Muscle of leg (tissue), 3 donors: ENCODE measurements at regions not wholly inside any gene's neighbourhood (a gene's known extent, or its start where the extent isn't known, plus 50 kb on each side); places are given as distances from the start of the nearest gene placed in this dataset.
A peak's percentile ranks its signal among the peaks of the same experiment; 100 is the strongest.

Source experiments
- DNase-seq: peaks from one replicate; pipeline ENCODE4 v3.0.0; 2013
- H3K27ac ChIP-seq: one replicate; pipeline ENCODE4 v1.5.1; 2013; ENCODE audit warnings: mild to moderate bottlenecking, low read length, control low read depth
- H3K27me3 ChIP-seq: one replicate; pipeline ENCODE4 v1.6.1; 2013; ENCODE audit warnings: low read length; ENCODE audit not compliant: control insufficient read depth, insufficient read depth
- H3K36me3 ChIP-seq: one replicate; pipeline ENCODE4 v1.6.1; 2013; ENCODE audit warnings: low read length; ENCODE audit not compliant: control insufficient read depth, insufficient read depth
- H3K4me1 ChIP-seq: one replicate; pipeline ENCODE4 v1.6.1; 2013; ENCODE audit warnings: low read length; ENCODE audit not compliant: control insufficient read depth, insufficient read depth
- H3K4me3 ChIP-seq: one replicate; pipeline ENCODE4 v1.5.1; 2013; ENCODE audit warnings: low read length, control low read depth
- H3K9me3 ChIP-seq: replicated peaks from 2 replicates; pipeline ENCODE4 v1.6.1; 2013; ENCODE audit warnings: low read depth, low read length; ENCODE audit not compliant: control insufficient read depth
- WGBS: methylation state at CpG from one replicate; pipeline ENCODE4 v1.1.5; 2013; ENCODE audit warnings: missing lambda C conversion rate; ENCODE audit not compliant: insufficient coverage; 5-methylcytosine and 5-hydroxymethylcytosine counted together

GRCh38 chr4:13980317-13981310, 353.1 kb upstream of the BOD1L1 start:
- no peak for DNase-seq
- Histone ChIP-seq H3K27ac (no peak overlapping the region), H3K9me3 (peaks cover 4% of the 10 kb centered on the region), H3K4me1 (no peaks in the 10 kb centered on the region), H3K36me3 (no peaks in the 10 kb centered on the region), H3K4me3 (no peak overlapping the region), H3K27me3 (no peaks in the 10 kb centered on the region)
- 69% methylated on average over 6 of the region's 8 CpGs for WGBS

GRCh38 chr4:13981499-13981898, 354.0 kb upstream of the BOD1L1 start:
- no CpG with 5 or more reads among the region's 8 CpGs for WGBS
- Histone ChIP-seq H3K27me3 (no peaks in the 10 kb centered on the region), H3K4me3 (no peak overlapping the region), H3K9me3 (peaks cover 3% of the 10 kb centered on the region), H3K27ac (no peak overlapping the region), H3K4me1 (no peaks in the 10 kb centered on the region), H3K36me3 (no peaks in the 10 kb centered on the region)
- no peak for DNase-seq

- Histone ChIP-seq H3K4me1 (no peaks in the 10 kb centered on the region), H3K9me3 (peaks cover 3% of the 10 kb centered on the region), H3K27ac (no peak overlapping the region), H3K4me3 (no peak overlapping the region), H3K36me3 (no peaks in the 10 kb centered on the region), H3K27me3 (no peaks in the 10 kb centered on the region)
- no peak for DNase-seq
- no CpG with 5 or more reads among the region's 5 CpGs for WGBS
These were observed 354.5 kb upstream of the BOD1L1 start for GRCh38 chr4:13982010-13982409.

GRCh38 chr4:13983189-13983790, 355.8 kb upstream of the BOD1L1 start:
- H3K36me3 ChIP-seq, result no peaks in the 10 kb centered on the region
- no peak for DNase-seq
- H3K27ac ChIP-seq, result no peak overlapping the region
- no peaks in the 10 kb centered on the region for H3K4me1 ChIP-seq
- H3K27me3 ChIP-seq, result no peaks in the 10 kb centered on the region
- 83% methylated on average over 3 of the region's 3 CpGs for WGBS
- no peak overlapping the region for H3K4me3 ChIP-seq
- H3K9me3 ChIP-seq, result peaks cover 3% of the 10 kb centered on the region

GRCh38 chr4:13984991-13985800, 357.7 kb upstream of the BOD1L1 start:
- H3K4me1 ChIP-seq, result no peaks in the 10 kb centered on the region
- H3K36me3 ChIP-seq, result no peaks in the 10 kb centered on the region
- no CpG with 5 or more reads among the region's 3 CpGs for WGBS
- H3K27ac ChIP-seq, result peak overlapping the region; percentile 29
- peaks cover under 1% of the 10 kb centered on the region for H3K9me3 ChIP-seq
- H3K4me3 ChIP-seq, result no peak overlapping the region
- peak; percentile 82 for DNase-seq
- no peaks in the 10 kb centered on the region for H3K27me3 ChIP-seq

GRCh38 chr4:13985837-13986236, 358.3 kb upstream of the BOD1L1 start:
- no peak overlapping the region for H3K27ac ChIP-seq
- no peaks in the 10 kb centered on the region for H3K9me3 ChIP-seq
- WGBS, result no CpG with 5 or more reads among the region's 3 CpGs
- peak; percentile 83 for DNase-seq
- H3K27me3 ChIP-seq, result no peaks in the 10 kb centered on the region
- no peaks in the 10 kb centered on the region for H3K36me3 ChIP-seq
- H3K4me1 ChIP-seq, result no peaks in the 10 kb centered on the region
- no peak overlapping the region for H3K4me3 ChIP-seq

GRCh38 chr4:13986548-13986947, 359.0 kb upstream of the BOD1L1 start:
- Histone ChIP-seq H3K27ac (no peak overlapping the region), H3K4me1 (no peaks in the 10 kb centered on the region), H3K27me3 (no peaks in the 10 kb centered on the region), H3K9me3 (no peaks in the 10 kb centered on the region), H3K36me3 (no peaks in the 10 kb centered on the region), H3K4me3 (no peak overlapping the region)
- no peak for DNase-seq
- WGBS, result 73% methylated on average over 2 of the region's 4 CpGs

- no peak overlapping the region for H3K27ac ChIP-seq
- no peaks in the 10 kb centered on the region for H3K4me1 ChIP-seq
- no peaks in the 10 kb centered on the region for H3K27me3 ChIP-seq
- no peaks in the 10 kb centered on the region for H3K36me3 ChIP-seq
- no peak overlapping the region for H3K4me3 ChIP-seq
- no peaks in the 10 kb centered on the region for H3K9me3 ChIP-seq
- no peak for DNase-seq
- no CpG with 5 or more reads among the region's 11 CpGs for WGBS
These were observed 361.1 kb upstream of the BOD1L1 start for GRCh38 chr4:13988353-13989305.

- Histone ChIP-seq H3K4me3 (no peak overlapping the region), H3K27me3 (no peaks in the 10 kb centered on the region), H3K9me3 (no peaks in the 10 kb centered on the region), H3K36me3 (no peaks in the 10 kb centered on the region), H3K4me1 (no peaks in the 10 kb centered on the region), H3K27ac (no peak overlapping the region)
- no peak for DNase-seq
- WGBS, result 76% methylated on average over 2 of the region's 6 CpGs
These were observed 362.0 kb upstream of the BOD1L1 start for GRCh38 chr4:13989501-13989900.
